GM12875 (cell line): ENCODE measurements at regions not wholly inside any gene's neighbourhood (a gene's known extent, or its start where the extent isn't known, plus 50 kb on each side); places are given as distances from the start of the nearest gene placed in this dataset.
A peak's percentile ranks its signal among the peaks of the same experiment; 100 is the strongest.

ENCODE experiments used
- H3K4me3 ChIP-seq: one replicate; pipeline ENCODE4 v1.5.1; 2011; ENCODE audit warnings: low read depth, low read length, control low read depth
- TF ChIP-seq, protein P1 (sequence below): IDR thresholded peaks from 2 replicates; pipeline ENCODE4 v1.5.1; 2011; ENCODE audit warnings: low read depth, mild to moderate bottlenecking, control low read depth, inconsistent platforms, low read length, moderate library complexity, borderline replicate concordance; ENCODE audit not compliant: insufficient read depth

DNA sequence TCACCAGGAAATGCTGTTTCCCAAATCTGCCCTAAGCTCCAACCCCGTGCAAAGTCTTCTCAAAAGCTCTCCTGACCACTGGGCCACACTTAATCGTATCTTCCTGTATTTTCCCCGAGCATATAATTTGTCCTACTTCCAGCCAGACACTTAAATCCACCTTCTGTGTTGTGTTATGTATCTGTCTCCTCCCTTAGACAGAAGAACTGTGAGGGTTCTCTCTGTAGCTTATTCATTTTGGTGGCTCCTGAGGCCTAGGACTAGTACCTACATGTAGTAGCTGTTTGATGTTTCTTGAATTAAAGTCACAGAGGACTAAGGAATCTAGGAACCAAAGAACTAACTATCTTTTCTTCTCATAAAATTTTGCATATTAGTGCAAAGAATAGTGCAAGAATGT lies 292.6 kb downstream of the ALDH8A1 start:
- no peak overlapping the region for H3K4me3 ChIP-seq
- TF ChIP-seq, protein P1, sequence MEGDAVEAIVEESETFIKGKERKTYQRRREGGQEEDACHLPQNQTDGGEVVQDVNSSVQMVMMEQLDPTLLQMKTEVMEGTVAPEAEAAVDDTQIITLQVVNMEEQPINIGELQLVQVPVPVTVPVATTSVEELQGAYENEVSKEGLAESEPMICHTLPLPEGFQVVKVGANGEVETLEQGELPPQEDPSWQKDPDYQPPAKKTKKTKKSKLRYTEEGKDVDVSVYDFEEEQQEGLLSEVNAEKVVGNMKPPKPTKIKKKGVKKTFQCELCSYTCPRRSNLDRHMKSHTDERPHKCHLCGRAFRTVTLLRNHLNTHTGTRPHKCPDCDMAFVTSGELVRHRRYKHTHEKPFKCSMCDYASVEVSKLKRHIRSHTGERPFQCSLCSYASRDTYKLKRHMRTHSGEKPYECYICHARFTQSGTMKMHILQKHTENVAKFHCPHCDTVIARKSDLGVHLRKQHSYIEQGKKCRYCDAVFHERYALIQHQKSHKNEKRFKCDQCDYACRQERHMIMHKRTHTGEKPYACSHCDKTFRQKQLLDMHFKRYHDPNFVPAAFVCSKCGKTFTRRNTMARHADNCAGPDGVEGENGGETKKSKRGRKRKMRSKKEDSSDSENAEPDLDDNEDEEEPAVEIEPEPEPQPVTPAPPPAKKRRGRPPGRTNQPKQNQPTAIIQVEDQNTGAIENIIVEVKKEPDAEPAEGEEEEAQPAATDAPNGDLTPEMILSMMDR, result no peak

DNA sequence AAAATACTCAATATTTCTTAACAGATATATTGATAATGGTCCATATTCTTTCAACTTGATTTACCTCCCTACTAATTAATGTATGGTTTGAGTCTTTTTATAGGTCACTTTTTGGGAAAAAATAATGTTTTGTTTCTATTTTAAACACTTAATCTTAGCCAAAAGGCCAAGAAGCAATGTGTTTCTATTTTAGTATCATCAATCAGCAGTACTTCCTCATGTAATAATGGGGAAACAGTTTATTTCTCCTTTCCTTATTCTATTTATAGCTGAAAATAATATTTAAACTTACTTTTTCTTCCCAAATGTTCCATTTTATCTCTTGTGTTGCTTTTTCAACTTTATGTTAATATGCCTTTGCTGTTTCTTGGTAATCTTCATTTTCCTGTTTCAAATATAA lies 295.1 kb downstream of the ALDH8A1 start:
- no peak overlapping the region for H3K4me3 ChIP-seq
- TF ChIP-seq, protein P1, result no peak

DNA sequence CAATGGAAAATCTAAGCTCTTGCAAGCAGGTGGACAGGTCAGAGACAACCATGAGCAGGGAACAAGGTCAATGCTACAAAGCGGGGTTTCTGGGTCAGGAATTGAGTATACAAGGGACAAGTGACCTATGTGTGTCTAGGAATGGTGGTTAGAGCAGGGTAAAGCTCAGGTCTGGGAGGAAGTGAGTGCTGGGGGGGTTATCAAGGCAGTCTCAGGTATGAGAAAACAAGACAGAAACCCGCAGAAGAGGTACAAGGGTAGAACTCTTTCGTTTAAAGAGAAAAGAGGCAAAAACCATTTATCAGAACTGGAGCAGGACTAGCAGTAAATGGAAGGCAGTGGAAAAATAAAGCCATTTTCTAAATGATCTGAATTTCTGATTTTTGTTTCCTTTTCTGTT lies 298.4 kb downstream of the ALDH8A1 start:
- TF ChIP-seq, protein P1, result no peak

DNA sequence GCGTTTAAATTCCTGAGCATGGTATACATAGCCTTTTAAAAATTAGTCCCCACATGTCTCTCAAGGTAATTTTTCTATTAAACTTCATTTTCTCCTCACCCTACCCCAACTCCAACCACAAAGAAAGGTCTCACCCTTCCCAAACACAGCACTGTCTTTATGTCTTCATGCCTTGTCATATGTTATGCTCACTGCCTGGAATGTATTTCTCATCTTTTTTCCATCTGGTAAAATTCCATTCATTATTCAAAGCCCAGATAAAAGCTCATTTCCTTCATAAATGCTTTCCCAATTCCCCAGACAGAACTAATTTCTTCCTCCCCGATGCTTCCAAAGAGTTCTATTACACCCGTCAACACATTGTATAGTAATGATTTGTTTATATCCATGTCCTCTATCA lies 302.0 kb downstream of the ALDH8A1 start:
- TF ChIP-seq, protein P1, result no peak
- no peak overlapping the region for H3K4me3 ChIP-seq

More for the DNA sequence above, 298.4 kb downstream of the ALDH8A1 start:
- H3K4me3 ChIP-seq, result no peak overlapping the region

DNA sequence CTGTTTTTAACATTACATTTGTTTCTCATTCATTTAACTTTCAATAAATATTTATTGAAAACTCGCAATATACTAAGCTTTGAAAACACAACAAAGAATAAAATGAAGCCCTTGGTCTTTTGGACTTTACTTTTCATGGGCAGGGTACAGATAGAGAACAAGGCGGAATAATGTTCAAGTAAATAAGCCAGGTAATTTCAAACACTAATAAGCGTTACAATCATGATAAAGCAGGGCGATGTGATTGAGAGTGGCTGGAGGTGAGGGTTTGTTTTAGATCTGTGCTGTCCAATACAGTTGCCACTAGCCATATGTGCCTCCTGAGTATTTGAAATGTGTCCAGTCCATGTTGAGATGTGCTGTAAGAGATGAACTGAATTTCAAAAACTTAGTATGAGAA lies 307.1 kb downstream of the ALDH8A1 start:
- H3K4me3 ChIP-seq, result no peak overlapping the region
- TF ChIP-seq, protein P1, result no peak

DNA sequence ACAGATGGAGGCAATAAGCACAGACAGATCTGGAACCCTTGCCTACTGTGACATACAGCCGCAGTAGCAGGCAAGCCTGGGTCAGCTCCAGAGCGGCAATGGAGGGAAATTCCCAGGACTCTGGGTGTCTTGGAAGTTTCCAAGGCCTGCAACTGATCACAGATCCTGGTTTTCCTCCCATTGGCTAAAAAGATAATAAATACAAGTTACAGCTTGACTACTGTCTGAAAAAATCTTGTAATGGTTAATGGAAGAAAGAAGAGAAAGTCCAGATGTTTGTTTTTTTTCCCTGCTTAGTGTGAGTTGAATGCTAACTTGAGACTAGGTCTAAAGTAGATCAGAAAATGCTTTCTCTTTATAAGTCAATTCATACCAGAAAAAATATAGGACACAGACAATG lies 307.6 kb downstream of the ALDH8A1 start:
- TF ChIP-seq, protein P1, result no peak
- H3K4me3 ChIP-seq, result no peak overlapping the region

- H3K4me3 ChIP-seq, result no peak overlapping the region
- TF ChIP-seq, protein P1, result peak; percentile 85
Observed at GRCh38 chr6:134640975-134641429, 308.9 kb downstream of the ALDH8A1 start.
